ENCODE measurements at regions not wholly inside any gene's neighbourhood (a gene's known extent, or its start where the extent isn't known, plus 50 kb on each side); places are given as distances from the start of the nearest gene placed in this dataset.
"Not testable (repeated sequence)": the region's sequence is repeated elsewhere in the genome, so short reads cannot be mapped to it uniquely, and the experiment has no call there.

DNA sequence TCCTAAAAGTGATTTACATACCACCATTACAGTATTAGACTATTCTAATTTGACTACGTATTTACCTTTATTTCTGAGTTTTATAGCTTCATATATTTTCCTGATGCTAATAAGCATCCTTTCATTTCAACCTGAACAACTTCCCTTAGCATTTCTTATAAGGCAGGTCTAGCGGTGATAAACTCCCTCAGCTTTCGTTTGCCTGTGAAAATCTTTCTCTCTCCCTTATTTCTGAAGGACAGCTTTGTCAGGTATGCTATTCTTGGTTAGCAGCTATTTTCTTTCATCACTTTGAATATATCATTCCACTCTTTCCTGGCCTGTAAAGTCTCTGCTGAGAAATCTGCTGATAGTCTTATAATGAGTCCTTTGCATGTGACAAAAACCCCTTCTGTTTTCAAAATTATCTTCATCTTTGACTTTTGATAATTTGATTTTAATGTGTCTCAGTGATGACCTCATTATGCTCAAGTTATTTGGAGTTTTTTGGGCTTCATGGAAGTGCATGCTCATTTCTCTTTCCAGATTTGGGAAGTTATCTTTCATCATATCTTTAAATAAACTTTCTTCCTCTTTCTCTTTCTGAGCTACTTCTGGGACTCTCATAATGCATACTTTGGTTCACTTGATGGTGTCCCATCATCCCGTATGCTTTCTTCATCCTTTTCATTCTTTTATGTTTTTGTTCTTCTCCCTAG, 285.4 kb upstream of the PMFBP1 start:
- no peak for DNase-seq (ENCODE audit: low read depth in 2 of 2)

DNA sequence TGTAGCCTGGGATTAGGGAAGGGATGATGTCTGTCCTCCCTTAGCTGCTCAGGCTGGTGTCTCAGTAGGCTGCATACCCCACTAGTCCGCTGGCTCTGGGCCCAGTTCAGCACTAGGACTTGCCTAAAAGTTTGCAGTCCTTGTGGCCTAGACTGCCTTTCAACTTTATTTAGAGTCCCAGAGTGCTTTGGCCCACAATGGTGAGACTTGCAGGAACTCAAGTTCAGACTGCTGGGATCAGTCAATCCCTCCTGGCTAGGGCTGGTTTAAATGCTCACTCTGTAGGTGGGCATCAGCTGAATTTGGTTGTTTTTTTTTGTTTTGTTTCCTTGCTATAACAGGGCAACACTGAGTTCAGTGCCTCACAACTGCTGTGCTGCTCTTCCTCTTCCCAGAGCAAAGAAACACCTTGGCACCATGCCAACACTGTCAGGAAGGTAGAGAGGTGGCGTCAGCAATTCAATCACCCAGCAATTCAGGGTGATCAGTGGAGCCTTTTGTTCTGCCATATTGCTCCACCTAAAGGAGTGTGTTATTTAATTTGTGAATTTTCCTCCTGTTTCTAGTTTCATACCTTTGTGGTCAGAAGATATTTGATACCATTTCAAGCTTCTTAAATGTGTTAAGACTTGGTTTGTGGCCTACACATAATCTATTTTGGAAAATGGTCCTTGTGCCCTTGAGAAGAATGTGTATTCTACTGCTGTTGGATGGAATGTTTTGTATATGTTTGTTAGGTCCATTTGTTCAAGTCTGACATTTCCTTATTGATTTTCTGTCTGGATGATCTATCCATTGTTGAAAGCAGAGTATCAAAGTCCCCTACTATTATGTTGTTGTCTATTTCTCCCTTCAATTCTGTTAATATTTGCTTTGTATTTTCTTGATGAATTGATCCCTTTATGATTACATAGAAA, 284.0 kb upstream of the PMFBP1 start:
- no peak for DNase-seq (ENCODE audit: low read depth in 2 of 2)

DNA sequence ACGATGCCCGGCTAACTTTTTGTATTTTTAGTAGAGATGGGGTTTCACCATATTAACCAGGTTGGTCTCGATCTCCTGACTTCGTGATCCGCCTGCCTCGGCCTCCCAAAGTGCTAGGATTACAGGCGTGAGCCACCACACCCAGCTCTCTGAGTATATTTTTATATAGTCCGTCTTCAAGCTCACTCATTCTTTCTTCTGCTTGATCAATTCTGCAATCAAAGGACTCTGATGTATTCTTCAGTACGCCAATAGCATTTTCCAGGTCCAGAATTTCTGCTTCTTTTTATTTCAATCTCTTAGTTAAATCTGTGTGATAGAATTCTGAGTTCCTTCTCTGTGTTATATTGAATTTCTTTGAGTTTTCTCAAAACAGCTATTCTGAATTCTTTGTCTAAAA, 281.9 kb upstream of the PMFBP1 start:
- DNase-seq (ENCODE audit: low read depth in 2 of 2), result not testable (repeated sequence)

DNA sequence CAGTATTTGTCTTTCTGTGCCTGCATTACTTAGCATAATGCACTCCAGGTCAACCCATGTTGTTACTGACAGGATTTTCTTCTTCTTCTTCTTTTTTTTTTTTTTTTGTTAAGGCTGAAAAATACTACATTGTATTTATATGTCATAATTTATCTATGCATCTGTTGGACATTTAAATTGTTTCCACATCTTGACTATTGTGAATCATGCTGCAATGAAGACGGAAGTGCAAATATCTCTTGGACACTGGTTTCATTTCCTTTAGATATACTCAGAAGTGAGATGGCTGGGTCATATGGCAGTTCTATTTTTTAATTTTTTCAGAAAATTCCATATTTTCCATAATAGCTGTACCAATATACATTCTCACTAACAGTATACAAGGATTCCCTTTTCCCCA, 272.7 kb upstream of the PMFBP1 start:
- DNase-seq (ENCODE audit: low read depth in 2 of 2), result no peak

DNA sequence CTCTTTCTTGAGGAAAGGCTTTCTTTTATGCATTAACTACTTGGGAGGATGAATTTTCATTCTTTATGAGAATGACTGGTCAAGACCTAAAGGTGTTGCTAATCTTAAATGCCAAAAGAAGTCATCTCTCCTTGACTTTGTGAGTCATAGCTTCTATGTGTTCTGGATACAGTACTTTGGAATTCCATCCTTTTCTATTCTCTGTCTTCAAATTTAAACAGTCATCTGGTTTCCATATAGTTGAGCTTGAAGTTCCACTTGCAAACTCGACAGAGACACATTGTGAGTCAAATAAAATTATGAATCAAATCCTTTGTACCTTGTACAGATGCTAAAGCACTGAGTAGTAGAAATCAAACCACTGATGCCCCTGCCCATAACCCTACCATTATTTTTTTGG, 271.9 kb upstream of the PMFBP1 start:
- no peak for DNase-seq (ENCODE audit: low read depth in 2 of 2)

DNA sequence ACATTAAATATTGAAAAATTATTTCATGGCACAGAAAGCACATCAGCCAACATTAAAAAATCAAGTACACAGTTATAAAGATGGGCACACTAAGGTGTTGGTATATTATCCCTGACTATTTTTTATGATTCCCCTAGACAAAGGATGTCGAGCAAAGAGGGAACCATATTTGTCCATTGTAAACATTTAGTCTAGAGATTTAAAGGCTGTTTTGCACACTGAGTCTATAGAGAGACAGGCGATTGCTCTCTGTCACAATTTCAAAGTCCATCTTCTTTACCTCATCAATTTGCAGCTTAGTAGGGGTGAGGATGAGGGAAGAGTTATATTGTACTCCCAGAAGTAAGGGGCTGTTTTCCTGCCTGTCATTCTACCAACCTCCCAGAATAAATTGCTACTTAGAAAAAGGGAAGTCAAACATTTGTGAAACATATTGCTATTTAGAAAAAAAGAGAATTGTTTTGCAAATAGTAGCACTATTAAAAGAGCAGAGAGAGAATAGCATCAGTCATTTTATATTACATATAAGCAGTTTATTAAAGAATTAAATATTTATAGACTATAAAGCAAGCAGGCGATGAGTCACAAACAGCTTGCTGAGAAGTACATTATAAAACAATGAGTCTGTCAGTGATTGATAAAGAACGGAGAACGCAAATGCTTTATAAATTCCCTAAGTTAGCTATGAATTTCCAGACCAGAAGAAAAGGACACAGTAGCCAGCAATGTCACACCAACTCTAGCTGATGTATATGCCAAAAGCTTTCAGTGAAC, 270.6 kb upstream of the PMFBP1 start:
- DNase-seq (ENCODE audit: low read depth in 2 of 2), result no peak

DNA sequence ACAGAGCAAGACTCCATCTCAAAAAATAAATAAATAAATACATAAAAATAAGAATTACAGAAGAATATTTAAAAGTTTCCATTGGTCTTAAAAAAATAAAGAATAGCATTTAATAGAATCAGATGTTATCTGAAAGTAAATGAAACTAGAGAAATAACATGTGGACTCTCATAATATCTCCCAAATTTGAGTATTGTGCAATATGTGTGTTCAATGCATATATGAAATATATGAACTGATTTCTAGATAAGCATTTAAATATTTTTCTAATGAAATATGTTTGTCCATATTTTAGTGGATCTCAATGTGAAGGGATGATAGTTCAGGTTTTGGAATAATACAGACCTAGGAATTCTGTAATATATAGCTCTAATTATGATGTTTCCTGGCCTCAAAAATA, 265.9 kb upstream of the PMFBP1 start:
- no peak for DNase-seq (ENCODE audit: low read depth in 2 of 2)

DNA sequence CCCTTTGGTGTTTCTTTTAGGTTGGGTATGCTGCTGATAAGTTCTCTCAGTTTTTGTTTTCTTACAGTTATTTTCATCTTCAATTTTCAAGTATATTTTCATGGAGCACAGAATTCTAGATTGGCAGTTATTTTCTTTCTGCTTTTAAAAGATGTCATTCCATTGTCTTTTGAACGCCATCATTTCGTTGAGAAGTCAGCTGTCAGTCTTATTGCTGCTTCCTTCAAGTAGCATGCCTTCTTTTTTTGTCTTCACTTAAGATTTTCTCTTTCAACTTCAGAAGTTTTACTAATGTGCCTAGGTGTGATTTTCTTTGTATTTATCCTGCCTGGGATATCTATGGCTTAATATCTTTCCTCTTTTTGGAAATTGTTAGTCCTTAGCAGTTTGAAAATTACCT, 262.2 kb upstream of the PMFBP1 start:
- DNase-seq (ENCODE audit: low read depth in 2 of 2), result no peak

DNA sequence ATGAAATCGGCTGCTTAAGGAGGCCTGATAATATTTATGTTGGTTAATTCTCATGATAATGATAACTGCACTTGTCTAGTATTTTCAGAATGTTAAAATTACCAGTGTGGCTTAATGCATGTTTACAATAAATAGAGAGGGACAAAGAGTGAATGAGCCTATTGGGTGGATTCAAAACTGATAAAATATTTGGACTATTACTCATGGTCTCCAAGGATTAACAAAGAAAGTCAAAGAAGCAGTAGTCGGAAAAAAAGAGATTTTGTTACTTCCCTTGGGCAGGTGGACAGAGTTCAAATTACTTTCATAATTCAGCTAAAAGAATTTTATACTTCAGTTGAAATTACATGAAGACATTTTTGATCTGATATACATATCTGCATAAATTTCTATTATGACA, 258.2 kb upstream of the PMFBP1 start:
- DNase-seq (ENCODE audit: low read depth in 2 of 2), result no peak

DNA sequence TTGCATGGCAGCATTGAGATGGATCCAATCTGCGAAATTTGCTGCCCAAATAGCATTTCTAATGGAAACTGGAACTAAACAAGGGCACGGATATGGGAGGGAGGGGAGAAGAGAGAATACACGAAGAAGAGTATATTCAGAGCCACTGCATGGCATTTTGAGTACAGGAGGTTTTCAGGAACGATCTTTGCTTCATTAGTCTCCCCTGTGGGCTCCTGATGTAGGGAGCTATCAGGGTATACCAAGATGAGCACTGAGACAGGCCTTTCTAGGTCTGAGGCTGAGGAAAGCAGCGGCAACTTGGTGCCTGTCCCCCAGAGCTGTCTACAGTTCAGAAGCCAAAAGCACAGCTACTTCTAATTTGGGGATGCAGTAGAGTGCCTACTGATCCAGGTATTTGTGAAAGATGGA, 257.7 kb upstream of the PMFBP1 start:
- no peak for DNase-seq (ENCODE audit: low read depth in 2 of 2)

DNA sequence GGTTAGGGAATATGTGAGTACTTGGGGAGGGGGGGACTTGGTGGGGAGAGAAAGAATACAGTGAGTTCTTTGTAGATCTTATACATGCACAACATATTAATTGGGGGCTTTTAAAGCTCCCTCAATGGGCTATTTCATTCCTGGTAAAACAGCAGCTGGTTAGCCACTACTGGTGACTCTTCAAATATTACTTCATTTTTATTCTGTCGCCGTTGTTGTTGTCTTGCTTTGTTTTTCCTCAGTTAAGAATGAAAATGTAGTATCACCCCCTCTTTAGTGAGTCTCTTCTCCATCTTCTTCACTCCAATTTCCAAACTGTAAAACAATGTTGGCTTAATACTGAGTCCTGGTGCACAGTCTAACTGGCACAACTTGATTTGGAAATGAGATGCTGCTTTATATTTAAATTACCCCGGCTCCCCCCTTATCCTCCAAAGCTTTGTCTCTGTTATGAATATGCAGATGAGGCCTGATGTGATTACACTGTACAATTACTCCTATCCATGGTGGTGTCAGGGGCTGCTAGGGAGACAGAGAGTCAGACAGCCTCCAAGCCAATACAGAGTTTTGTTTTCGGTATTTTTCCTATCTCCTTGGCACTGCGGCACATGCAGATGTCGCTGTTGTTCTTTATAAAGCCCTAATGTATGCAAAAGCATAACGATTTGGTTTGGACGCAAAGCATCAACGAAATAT, 256.9 kb upstream of the PMFBP1 start:
- DNase-seq (ENCODE audit: low read depth in 2 of 2), result no peak

DNA sequence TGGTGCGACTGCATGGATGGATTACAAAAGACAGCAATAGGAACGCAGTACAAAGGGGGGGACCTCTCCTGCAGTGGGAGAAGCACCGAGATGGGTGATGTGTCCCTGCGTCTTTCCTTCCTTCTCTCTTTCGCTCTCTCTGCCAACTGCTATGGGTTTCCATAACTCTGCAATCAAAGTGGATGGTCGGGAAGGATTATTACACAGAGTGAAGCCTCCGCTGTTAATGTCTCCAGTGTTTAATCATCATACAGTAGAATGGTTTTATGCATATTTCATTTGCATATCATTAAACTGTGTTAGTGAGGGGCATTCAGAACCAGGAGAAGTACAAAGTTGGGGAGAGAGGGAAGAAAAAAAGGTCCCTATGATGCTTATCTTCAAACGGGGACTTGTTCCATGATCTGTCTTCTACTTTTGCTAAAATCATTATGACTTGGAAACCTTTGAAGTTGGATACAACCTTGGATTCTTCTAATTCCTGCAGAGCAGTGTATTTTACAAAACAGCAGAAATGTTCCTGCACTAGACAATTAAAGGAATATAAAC, 255.9 kb upstream of the PMFBP1 start:
- no peak for DNase-seq (ENCODE audit: low read depth in 2 of 2)

DNA sequence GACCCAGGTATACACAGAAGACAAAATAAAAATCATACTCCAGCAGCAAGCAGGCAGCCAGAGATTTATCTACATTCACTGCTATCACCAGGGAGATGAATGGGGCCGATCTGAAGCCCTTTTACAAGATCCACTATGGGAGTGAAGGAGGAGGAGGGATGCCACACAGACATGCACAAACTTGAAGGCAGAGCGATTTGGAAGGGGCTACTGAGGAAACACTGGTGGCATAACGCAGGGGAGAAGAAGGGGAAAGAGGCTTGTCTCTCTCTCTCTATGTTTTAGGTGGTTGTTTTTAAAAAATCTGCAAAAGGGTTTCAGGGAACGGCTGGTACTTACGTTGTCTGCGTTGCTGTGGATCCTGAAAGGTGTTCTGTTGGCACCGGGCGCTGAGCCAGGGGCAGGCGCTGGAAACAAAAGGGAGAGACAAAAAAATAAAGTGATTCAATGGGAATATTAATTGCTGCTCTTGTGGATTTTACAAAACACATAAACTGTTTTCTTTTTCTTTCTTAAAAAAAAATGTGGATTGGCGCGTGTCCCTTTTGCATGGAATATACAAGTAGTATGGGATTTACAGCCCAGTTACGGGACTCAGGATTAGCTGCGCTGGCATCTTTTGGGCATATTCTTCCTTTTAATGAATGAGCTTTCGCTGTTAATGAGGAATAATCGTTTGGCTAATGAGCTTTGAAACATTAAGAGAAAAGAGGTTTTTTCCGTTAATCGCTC, 255.3 kb upstream of the PMFBP1 start:
- no peak for DNase-seq (ENCODE audit: low read depth in 2 of 2)

DNA sequence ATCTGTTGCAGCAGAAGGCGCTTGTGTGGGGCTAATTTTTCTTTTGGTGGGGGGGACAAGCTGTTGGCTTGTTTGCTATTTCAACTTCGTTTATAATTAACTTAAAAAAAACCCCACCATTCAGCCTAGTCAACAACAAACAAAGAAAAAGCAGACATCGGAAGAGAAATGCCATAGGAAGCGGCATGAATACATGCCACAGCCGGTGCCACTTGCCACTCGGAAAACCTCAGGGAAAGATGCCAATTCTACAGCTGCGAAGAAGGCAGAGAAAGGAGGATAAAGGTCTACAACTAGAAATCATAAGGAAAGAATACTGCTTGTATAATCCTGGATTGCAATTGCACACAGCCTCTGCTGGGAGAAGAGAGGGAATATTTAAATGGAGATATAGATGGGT, 254.4 kb upstream of the PMFBP1 start:
- DNase-seq (ENCODE audit: low read depth in 2 of 2), result no peak

DNA sequence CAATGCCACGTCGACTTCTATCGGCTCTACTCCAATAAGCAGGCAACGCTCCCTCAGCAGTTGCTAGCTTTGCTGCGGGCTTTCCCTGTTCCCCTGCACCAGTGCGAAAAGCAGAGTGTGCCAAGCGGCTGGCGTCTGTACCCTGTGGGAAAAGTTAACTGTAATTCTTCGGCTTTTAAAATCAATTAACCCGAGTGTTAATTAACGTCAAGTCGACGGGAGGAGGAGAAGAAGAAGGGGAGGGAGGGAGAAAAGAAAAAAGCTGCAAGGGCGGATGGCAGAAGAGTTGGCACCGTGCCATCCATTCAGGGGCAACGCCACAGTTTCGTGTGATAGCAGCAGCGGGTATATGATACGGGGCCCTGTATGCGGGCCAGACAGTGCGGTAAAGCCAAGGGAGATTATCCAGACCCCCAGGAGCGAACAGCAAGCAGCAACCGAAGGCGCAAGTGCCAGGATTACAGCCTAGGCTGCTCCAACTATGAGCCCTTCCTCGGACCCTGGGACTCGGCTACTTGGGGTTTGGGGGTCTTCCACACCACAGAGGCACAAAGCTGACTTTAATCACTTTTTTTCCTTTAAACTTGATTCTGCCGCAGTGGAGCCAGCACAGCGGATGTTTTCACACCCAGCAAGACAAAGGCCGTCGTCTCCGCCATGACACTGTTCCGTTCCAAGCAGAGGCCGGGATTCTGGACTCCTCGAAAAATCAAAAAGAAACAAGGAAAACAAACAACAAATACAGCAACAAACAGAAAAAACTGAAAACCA, 253.8 kb upstream of the PMFBP1 start:
- no peak for DNase-seq (ENCODE audit: low read depth in 2 of 2)

DNA sequence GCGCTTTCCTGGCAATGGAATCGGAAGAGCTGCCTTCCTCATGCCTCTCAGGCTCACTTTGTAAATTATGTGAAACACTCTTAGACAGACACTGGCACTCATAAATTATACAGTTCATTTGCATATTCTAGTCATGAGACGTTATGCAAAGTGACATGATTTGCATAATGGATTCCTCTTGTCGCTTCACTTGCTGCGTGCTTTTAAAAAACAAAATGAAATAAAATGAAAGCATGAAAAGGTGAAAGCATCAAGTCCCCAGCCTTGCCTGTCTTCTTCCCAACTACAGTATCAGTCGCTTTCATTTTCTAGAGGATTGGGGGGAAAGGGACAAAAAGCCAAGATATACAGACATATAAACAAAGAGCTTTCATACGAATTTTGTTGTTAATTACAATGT, 252.8 kb upstream of the PMFBP1 start:
- DNase-seq (ENCODE audit: low read depth in 2 of 2), result no peak

DNA sequence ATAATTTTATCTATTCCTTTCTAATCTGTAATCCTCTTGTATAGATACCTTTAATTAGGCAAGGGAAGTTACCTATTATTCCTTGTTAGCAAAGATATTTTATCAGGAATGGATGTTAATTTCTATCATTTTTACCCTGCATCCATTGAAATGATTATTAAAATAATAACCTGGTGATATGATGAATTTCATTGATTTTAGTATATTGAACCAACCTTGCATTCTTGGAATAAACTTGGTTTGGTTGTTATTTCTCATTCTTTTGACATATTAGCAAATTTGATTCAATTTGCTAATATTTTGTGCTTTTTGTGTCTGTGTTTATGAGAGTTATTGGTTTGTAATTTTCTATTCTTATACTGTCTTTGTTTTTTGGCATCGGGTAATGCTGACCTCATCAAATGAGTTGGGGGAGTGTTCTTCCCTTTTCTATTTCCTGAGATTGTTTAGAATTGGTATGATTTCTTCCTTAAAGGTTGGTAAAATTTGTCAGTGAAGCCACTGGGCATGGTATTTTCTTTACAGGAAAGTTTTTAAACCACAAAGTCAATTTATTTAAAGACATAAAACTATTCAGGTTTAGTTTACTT, 250.4 kb upstream of the PMFBP1 start:
- no peak for DNase-seq (ENCODE audit: low read depth in 2 of 2)

DNA sequence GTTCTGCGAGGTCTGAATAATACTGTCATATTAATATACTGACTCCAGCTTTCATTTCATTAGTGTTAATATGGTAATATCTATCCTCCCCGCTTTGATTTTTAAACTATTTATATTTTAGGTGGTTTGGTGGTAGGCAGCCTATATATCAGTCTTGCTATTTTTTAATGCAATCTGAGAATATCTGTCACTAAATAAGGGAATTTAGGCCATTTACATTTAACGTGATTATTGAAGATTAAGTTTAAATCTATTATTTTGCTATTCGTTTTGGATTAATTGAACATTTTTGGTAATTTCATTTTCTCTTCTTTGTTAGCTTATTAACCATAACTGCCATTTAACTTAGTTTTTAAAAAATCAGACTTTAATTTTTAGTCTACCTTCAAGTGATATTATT, 247.7 kb upstream of the PMFBP1 start:
- no peak for DNase-seq (ENCODE audit: low read depth in 2 of 2)

DNA sequence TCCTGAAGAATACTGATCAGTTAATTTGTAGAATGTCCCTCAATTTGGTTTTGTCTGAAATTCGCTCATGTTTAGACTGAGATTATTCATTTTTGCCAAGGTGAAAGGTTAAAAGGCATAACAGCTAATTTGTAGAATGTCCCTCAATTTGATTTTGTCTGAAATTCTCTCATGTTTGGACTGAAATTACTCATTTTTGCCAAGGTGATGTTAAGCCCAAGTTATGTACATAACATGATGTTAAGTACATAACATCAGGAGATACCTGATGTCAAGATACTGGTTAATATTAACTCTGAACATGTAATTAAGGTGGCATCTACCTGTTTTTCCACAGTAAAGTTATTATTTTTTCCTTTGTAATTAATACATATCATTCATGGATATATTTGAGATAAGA, 243.4 kb upstream of the PMFBP1 start:
- DNase-seq (ENCODE audit: low read depth in 2 of 2), result no peak

DNA sequence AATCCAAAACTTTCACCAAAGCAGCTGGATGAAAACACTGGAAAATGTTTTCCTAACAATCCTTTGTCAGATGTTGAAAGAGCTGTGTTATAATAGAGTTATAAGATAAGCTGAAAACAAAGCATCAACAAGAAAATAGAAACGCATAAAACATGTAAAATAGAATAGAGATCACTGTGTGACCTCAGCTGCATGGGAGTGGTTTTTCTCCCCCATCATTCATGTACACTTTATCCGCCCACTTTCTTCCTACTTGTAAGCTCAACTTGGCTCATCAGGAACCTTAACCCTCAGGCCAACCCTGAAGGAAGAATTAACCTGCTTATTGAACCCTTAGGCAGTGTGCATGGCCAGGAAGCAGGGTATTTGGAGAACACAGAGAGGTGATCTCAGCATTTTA, 238.5 kb upstream of the PMFBP1 start:
- no peak for DNase-seq (ENCODE audit: low read depth in 2 of 2)
